GM21447 (cell line): ENCODE measurements at regions not wholly inside any gene's neighbourhood (a gene's known extent, or its start where the extent isn't known, plus 50 kb on each side); places are given as distances from the start of the nearest gene placed in this dataset.

Experiments
- ATAC-seq: cut with Tn5 transposase; IDR thresholded peaks from one replicate; pipeline ENCODE4 v1.9.1; 2021; ENCODE audit not compliant: unreplicated experiment

DNA sequence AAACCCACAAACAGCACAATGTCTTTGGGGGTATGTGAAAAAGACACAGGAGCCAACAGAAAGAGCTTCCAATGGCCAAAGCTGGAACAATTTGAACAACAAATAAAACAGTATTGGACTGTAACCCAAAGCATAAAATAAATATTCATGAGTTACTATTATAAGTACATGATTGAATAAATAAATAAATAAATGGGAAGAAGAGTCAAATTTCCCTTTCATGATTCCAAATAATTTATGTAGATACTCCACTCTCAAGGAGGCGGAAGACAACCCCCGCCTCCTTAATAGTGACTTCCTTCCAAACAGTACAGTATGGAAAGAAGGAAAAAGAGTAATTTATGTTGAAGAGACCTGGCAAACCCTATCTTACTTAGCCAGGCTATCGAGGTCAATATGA is 124.4 kb upstream of the P2RY1 start:
- no peak for ATAC-seq

DNA sequence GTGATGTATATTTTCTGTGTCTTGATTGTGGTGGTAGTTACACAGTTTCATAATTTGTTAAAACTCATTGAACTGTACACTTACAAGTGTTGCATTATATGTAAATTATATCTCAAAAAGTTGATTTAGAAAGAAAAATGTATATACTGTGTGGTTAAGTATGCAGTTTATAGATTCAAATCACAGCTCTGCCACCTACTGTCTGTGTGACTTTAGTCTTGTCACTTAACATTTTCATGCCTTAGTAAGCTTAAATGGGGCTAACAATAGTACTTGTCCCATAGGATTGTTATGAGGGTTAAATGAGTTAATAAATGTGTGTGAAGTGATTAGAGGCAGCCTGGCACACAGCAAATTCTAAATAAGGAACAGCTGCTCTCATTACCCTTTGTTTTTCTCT is 120.9 kb upstream of the P2RY1 start:
- no peak for ATAC-seq

DNA sequence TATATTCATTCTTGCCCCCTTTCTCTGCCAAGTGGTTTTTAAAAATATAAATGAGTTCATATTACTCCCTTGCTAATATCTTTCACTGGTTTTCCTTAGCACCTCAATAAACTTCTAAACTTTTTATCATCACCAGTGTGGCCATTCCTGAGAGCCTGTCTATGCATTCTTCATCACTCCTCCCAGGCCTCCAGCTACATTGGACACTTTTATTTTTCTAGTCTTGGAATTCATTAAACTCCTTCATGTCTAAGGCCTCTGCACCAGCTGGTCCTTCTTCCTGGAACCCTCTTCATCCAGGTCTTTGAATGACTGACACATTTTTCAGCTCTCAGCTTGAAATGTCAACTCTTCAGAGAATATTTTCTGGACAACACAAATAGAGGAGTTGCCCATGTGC is 120.4 kb upstream of the P2RY1 start:
- no peak for ATAC-seq

DNA sequence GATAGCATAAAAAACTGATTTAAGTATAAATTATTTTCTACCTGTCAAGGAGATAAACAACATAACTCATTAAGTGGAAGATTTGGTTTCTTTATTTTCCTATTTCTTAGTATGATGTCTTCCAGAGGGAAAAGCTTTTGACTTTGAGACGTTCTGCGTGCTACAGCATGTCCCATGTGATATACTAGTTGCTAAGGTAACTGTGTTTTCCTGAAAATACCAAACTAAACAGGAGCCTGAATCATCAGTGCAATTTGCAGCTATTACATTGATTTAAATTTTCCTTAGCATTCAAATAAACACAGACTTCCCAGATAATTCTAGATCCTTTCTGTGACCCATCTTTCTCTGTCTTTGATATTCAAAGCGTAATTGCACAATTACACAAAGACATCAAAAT is 117.7 kb upstream of the P2RY1 start:
- ATAC-seq: no peak

DNA sequence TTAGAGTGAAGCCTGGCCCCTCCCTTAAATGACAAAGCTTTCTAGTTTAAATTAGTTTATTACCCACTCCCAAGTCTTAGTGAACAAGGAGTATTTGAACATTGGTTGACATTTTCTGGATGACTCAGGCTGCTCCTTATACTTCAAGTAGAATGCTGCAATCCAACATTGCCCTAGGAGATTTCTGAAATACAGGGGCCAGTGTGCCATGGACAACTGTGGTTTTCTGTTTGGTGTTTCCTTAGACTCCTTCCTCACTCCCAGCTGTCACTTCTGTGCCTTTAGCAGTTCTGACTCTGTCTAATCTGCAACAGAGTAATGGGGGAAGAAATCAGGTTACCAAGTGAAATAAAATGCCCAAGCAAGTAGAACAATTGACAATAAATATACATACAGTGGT is 116.1 kb upstream of the P2RY1 start:
- ATAC-seq: no peak

DNA sequence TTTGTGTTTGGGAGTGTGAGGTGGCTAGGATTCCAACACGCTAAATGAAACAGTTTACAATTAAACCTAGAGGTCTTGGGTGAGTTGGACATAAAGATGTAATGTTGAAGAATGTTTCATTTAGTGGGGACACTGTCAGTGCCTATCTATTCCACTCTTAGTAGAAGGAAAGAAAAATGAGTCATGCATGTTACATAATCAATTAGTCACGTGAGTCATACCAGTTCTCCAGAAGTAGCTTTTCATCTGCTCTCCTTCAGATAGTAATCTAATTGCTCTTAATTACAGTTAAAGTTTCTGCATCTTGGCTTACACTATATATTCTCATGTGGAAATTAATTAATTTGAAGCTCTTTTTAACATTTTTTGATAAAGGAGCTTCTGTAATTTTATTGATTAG is 115.7 kb upstream of the P2RY1 start:
- ATAC-seq: no peak

DNA sequence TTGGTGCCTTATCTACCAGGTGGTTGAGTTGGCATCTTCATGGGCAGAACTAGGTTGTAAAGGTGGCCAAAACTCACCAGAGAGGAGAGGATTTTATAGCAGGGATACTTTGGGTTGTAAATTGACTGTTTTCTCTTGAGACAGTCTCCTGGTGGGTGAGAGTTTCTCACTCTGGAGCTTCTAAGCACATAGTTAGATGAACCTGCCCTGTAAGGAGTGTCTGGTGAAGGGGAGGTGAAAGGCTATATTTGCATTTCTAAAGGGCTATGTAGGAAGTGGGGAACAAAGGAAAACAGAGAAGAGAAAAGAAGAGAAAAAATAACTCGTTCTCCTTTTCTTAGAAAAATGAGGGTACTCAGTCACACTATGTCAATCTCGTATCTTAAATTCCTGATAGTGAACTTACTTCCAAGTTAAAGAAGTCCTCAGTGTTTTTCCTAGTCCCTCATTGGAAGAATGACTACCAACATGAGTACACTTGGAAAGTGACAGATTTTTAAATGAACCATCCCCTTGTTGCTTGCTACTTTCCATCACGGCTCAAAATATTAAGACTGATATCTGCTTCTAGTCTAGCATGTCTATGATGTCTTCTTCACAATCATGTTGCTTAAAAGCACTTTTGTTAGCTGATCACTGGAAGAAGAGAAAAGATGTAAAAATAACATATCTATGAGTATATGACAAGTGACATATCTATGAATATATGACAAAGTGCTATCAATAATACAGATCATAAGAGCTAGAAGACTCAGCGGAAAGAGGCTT is 113.8 kb upstream of the P2RY1 start:
- no peak for ATAC-seq

DNA sequence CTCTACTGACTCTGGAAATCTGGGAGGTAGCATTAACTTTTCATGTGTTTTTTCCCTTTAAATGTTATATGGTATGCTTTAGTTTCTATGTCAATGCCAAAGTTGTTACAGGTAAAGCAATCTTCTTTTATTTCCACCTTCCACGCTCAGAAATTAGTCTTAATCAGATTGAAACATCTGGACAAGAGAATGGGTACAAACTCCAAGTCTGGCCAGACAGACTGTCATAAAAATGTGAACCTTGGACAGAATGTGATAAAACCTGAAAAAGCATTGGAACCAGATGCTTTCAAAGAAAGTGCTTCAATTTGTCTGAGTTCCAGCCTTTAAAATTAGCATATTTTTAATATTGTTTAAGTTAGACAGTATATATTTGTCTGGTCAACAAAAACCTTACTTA is 110.7 kb upstream of the P2RY1 start:
- no peak for ATAC-seq

DNA sequence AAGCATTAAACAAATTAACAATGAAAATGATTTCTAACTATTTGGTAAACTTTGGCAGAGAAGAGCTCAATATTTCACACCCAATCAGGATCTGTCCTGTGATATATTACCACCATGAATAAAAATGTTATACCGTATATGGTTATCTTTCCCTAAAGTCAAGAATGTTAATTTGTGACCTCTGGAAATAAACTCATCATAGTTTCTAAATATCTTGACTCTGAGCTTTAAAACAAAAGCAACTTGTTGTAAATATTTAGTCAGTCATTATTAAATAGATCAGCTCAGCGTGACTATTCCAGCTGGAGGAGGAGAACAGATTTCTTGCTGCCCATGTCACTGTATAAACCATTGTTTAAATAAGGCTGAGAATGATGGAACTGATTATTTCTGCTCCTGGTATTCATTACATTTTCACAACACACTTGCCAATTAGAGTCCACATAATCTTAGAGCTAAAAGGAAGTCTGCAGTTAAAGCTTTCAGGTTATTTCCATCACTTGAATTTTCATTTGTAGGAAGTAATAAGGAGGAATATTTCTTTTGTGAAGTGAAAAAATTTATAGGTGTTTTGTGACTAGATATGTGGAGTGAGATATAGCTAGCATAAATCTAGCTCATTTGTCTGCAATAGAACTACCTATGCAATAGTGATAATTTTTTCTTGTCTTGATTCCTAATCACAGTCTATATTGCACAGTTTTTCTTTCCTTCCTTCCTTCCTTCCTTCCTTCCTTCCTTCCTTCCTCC is 106.5 kb upstream of the P2RY1 start:
- no peak for ATAC-seq

DNA sequence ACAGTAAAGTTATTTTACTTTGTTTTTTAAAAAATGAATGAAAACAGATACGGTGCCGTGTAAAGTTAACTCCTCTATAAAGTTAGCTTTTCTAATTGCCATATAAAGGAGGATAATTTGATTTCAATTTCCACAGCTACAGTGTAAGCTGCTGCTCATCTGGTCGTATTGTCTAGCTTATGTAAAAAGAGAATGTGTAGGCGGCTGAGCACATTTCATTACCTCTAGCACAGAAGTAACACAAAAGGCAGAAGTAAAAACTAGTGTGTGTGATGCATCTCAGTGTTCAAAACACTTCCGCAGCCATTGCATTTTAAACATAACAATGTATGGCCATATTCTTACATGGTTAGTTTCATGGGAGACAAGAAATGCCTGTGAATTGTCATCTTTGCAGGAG is 105.0 kb upstream of the P2RY1 start:
- ATAC-seq: no peak

DNA sequence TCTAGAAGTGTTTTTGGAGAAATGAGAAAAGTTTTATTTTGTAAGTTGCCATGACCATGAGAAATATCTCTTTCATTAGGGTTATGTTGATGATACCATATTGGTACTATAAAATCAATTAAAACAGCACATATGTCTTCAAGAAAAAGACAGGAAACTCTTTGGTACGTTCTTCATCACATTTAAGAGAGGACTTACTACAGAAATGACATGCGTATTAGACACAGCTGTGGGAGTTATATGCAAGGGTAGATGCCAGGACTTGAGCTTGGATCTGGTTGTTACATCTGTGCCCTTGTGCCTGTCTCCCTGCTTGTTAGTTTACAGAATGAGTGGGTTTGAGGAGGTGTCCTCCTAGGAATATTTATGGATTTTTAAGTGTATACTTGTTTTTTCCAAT is 103.4 kb upstream of the P2RY1 start:
- no peak for ATAC-seq

DNA sequence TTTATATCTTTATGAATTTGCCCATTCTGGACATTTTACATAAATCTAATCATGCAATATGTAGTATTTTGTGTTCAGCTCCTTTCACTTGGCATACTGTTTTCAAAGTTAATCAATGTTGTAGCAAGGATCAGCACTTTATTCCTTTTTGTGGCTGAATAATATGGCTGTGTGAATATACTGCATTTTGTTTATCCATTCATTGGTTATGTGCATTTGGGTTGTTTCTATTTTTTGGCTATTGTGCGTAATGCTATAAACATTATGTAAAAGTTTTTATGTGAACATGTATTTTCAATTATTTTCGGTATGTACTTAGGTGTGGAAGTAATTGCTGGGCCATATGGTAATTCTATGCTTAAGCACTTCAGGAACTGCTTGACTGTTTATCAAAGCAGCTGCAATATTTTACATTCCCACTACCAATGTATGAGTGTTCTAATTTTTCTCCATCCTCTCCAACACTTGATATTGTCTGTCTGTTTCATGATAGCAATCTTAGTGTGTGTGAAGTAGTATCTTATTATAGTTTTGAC is 101.3 kb upstream of the P2RY1 start:
- ATAC-seq: no peak

DNA sequence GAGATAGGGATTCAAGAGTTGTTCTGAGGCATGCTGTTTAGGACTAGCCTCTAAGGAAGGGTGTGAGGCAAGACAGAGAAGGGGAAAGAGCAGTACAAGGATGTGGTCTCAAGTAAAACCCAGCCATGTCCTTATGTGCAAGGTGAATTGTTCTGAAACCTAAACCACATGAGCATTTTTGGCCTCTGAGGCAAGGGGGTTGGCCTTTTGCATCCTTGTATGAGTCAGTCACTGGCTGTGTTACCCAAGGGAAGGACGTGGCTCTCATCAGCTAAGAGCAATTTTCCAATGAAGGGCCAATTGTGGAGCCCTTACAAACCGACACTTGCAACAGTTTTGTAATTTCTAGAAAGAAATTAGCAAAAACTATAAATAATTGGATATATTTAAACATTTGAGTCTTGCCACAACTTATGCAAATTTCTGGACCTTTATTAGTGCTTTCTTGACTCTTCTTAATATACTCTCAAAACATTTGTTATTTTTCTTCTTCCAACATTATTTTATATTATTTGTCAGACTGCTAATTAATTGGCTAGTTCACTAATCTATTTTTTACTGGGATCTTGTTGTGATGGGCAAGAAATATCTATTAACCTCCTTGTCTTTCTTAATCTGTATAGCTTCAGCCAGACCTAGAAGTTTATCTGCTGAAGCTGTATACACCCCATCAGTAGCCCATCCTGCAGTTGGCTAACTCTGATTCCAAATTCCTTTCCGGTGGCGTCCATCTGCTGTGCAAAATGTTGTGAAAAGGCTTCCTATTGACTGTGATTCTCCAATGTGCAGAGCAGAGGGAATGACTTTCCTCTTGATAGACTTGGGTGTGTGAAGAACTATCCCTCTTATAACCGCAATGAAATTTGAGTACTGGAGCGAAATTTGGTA is 97.7 kb upstream of the P2RY1 start:
- ATAC-seq: peak; percentile 99

DNA sequence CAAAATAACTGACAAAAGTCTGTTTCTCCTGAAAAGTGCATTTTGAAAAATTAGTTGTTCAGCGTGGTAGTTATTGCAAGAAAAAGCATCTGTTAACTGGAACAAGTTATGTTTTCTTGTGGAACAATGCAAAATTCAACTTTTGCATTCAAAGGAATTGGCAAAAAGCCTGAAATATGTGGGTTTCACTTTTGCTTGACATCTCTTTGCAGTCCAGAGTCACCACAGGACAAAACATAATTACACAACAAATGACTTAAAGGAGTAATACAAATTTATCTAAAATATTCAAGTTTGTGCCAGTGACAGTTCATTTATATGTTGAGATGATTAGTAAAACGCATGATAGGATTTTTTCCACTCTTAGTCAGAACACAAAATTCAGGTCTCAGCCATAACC is 96.3 kb upstream of the P2RY1 start:
- peak; percentile 28 for ATAC-seq

DNA sequence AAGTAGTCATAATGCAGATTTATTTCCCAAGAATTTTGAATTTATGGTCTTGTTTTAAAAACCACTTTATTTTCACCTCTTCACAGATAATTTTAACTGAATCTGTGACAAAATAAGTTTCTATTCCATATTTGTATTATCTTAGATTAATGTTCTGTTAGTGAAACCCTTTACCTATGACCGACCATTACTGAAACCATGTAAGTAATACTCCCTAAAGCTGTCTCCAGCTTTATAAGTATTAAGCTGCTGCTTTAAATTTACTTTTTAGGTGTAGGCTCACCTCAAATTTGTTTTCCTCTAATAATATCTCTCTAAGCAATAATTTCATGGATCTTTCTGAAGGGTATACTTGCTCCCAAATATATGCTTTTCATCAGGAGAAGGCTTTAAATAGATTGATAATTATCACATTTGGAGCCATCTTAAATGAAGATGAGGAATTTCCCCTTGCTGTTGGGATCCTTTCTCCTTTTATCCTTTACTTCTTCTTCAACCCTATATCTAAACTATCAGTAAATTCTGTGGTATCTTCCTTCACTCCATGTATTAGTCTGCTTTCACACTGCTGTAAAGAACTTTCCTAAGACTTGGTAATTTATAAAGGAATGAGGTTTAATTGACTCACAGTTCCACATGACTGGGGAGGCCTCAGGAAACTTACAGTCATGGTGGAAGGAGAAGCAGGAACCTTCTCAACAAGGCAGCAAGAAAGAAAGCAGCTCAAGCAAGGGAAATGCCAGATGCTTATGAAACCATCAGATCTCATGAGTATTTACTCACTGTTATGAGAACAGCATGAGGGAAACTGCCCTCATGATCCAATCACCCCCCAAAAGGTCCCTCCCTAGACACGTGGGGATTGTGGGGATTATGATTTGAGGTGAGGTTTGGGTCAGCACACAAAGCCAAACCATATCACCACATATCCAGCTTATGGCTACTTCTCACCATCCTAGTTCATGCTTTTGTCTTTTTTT is 92.3 kb upstream of the P2RY1 start:
- ATAC-seq: peak; percentile 50

DNA sequence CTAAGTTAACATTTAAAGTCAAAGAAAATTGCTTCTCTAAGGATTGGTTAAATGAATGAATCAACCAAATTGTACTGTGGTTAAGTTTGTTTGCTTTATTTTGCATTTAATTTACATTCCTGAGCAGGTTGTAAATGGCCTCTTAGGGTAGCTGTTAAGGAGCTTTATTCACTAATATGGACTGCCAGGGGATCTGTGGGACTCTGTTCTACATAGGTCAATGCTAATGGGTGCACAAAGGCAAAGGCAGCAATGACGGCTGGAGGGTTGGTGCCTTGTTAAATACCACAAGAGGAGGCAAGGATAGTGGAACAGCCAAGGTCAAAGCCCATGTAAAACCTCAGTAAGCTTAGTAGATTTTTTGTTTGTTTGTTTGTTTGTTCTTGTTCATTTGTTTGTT is 89.3 kb upstream of the P2RY1 start:
- ATAC-seq: no peak

DNA sequence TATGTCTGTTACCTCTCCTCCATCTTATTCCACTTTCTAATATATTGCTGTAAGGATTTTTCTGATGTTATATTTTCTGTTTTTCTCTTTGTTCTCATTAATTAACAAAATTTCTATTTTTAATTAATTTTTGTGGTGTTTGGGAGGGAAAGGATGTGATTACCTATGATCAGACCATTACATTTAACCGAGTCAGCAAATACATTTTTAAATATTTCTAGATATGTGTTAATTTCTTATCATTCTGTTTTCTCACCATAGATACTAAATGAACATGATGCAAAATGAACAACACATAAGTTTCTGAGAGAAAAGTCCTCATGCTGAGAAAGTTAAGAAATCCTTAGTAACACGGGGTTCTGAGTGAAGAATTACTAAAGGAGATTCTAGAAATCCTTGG is 80.6 kb upstream of the P2RY1 start:
- no peak for ATAC-seq

DNA sequence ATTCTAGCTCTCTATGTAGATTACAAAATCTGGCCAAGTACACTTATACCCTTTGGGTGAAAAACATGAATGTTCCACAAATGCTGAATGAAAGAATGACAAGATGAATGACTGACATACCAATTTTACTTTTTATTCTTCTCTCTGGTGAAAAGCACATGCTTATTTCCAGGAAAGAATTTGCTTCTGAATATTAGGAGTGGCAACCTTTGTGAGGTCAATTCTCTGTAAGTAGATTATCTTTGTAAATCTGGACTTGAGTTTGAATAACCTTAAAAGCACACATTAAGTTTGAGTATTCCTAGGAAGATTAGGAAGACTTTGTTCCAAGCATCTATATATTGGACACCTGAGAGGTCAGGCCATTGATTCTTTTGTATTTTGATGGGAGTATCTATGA is 78.1 kb upstream of the P2RY1 start:
- no peak for ATAC-seq

DNA sequence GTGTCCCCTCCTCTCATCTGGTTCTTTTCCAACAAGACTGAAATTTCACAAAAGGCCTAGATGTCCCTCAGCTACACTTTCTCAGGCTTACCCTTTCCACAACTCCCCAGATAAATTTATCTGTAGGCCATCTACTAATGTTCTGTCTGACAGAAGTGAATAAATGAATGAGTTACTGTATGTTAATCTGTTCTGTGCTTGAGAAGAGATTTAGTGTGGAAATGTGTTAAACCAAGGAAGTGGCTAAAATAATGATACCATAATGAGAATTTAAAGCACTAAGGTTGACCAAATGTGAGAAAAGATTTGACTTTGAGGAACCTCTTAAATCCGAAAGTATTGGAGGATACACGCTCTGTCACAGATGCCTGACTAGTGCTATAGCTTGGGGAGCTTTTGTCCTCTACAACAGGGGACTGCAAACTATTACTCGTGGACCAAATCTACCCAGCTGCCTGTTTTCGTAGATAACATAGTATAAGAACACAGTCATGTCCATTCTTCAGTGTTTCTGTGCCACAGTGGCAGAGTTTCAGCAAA is 74.8 kb upstream of the P2RY1 start:
- ATAC-seq: peak; percentile 68

DNA sequence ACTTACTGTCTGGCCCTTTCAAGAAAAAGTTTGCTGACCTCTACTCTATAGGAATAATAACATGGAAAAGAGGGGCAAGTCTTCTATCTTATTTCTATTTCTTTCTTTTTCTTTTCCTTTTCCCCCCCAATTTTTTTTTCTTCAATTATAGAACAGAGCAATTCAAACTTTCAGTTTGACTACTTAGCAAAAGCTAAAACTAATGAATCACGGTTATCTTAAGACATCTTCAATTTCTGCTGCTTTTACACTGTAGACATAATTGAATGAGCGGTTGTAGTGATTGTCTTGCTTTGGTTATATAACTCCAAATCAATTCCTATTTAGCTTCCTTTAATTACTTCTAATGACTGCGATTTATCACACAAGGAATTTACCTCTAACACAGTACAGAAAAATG is 74.3 kb upstream of the P2RY1 start:
- ATAC-seq: no peak
